C4-2B (cell line): ENCODE measurements at regions not wholly inside any gene's neighbourhood (a gene's known extent, or its start where the extent isn't known, plus 50 kb on each side); places are given as distances from the start of the nearest gene placed in this dataset.
"Not testable (repeated sequence)": the region's sequence is repeated elsewhere in the genome, so short reads cannot be mapped to it uniquely, and the experiment has no call there.

ENCODE experiments used
- H3K27ac ChIP-seq: fragments of 450-650 bp; 2 replicates; pipeline ENCODE4 v1.5.1; 2017
- ZFX ChIP-seq: fragments of 450-650 bp; IDR thresholded peaks from 2 replicates; pipeline ENCODE4 v1.6.1; 2017
- TF ChIP-seq, protein P1 (sequence below): fragments of 450-650 bp; conservative IDR thresholded peaks from 2 replicates; pipeline ENCODE4 v1.5.1; 2017; ENCODE audit warnings: mild to moderate bottlenecking

GRCh38 chr17:72567774-72568173, 447.0 kb downstream of the SOX9 start:
- TF ChIP-seq, protein P1, sequence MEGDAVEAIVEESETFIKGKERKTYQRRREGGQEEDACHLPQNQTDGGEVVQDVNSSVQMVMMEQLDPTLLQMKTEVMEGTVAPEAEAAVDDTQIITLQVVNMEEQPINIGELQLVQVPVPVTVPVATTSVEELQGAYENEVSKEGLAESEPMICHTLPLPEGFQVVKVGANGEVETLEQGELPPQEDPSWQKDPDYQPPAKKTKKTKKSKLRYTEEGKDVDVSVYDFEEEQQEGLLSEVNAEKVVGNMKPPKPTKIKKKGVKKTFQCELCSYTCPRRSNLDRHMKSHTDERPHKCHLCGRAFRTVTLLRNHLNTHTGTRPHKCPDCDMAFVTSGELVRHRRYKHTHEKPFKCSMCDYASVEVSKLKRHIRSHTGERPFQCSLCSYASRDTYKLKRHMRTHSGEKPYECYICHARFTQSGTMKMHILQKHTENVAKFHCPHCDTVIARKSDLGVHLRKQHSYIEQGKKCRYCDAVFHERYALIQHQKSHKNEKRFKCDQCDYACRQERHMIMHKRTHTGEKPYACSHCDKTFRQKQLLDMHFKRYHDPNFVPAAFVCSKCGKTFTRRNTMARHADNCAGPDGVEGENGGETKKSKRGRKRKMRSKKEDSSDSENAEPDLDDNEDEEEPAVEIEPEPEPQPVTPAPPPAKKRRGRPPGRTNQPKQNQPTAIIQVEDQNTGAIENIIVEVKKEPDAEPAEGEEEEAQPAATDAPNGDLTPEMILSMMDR = no peak
- TF ChIP-seq ZFX = no peak

GRCh38 chr17:72569148-72569946, 448.5 kb downstream of the SOX9 start:
- TF ChIP-seq, protein P1 = no peak
- no peak for TF ChIP-seq ZFX
- no peak overlapping the region for H3K27ac ChIP-seq

More at GRCh38 chr17:72567774-72568173, 447.0 kb downstream of the SOX9 start:
- H3K27ac ChIP-seq = no peak overlapping the region

DNA sequence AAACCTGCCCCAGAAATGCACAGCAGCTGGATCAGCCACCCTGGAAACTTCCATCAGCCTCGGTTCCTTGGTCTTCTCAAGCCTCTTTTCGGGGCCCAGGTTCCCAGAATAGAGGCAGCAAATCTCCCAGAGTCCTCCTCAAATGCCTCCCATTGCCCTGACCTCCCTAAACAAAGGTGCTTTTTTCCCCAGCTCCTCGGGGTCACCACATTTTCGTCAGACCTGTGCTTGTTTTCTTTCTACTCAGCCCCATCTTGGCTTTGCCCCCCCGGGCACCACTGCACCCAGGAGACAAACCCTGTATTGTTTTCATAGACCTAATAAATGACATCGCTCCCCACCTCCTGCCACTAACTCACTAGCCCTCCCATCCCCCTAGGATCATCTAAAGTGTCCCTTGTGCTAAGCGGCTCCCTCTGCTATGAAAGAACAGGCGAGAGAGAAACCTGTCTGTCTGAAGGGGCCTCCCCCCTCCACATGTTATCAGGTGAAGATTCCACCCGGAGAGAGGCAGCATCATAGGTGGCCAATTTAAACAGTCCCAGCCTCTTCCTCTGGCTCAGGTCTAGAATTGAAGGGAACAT, 451.1 kb downstream of the SOX9 start:
- H3K27ac ChIP-seq = no peak overlapping the region
- TF ChIP-seq ZFX = no peak
- TF ChIP-seq, protein P1 = no peak

DNA sequence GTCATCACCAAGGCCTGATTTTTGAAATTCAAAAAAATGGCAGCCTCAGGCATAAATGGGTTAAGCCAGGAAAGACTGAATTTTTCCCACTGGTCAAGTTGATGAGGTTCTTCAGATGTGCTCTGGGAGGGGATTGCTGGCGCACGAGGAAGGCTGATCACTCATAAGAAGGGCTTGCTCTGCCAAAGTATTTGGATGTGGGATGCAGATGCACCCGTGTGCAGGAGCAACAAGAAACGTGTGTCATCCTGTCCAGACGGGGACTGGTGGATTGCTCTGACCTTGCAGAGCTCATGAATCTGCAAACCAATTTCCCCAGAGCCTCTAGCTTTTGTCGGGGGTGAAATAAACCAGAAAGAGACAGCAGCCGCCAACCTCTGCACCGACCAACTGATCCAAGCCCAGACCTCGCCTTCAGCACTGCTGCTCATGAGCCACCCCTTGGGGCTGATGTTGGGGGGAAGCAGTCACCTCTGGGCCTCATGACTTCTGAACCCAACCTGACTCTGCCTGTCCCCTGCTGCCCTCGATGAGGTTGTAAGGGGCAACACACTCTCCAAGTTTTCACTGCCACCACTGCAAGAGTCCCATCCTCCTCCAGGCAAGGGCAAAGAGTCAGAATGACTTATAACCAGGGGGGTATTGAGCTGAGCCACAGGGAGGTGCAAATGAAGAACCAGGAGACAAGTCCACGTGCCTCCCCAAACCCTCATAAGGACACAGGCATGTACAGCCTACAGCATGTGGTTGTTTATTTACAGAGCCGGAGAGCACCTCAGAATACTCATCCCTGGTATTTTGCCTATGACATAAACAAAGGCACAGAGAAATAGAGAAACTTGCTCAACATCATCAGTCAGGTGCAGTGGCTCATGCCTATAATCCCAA, 452.0 kb downstream of the SOX9 start:
- no peak for TF ChIP-seq ZFX
- TF ChIP-seq, protein P1 = no peak

GRCh38 chr17:72573492-72573801, 452.6 kb downstream of the SOX9 start:
- not testable (repeated sequence) for H3K27ac ChIP-seq

More for the DNA sequence above, 452.0 kb downstream of the SOX9 start:
- no peak overlapping the region for H3K27ac ChIP-seq

GRCh38 chr17:72574675-72575510, 454.1 kb downstream of the SOX9 start:
- TF ChIP-seq ZFX = no peak
- H3K27ac ChIP-seq = no peak overlapping the region

DNA sequence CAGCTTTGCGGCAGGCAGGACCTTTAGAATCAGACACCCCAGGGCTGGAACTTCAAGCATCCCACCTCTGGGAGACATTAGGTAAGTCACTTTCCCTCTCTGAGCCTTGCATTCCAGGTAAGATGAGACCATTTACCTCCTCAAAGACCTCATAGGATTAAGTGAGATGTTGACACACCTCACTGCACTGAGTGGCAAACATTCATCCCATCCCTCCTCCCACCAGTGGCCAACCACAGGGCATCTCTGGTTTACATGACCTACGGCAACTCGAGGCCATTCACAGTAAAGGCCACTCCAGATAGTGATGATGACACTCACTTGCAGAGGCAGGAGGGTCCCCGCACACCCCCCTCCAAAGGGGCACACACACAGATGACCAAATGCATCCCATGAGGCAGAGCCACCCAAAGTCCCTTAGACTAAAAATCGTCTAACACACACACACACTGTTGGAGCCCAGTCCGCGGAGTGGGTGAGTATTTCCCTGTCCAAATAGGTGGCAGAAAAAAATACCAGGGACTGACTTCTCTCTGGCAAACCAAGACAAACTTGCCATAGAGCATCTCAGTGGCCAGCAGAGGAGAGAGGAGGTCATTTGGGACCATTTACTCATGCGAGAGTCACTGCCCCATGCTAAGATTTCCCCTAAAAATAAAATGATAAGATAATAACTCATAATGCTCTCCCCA, 454.9 kb downstream of the SOX9 start:
- H3K27ac ChIP-seq = no peak overlapping the region
- TF ChIP-seq ZFX = no peak
- TF ChIP-seq, protein P1 = no peak
